ENCODE measurements at regions not wholly inside any gene's neighbourhood (a gene's known extent, or its start where the extent isn't known, plus 50 kb on each side); places are given as distances from the start of the nearest gene placed in this dataset.
"Not testable (repeated sequence)": the region's sequence is repeated elsewhere in the genome, so short reads cannot be mapped to it uniquely, and the experiment has no call there.

GRCh38 chr4:79697444-79697843 lies 289.4 kb upstream of the GK2 start:
- no peak for DNase-seq (ENCODE audit: low read depth)
- no peak overlapping the region for H3K4me3 ChIP-seq (ENCODE audit: low read depth, low read length)
- TF ChIP-seq CTCF (IDR thresholded peaks at IDR 0.05; ENCODE audit: low read depth, low read length, missing control alignments): no peak

GRCh38 chr4:79696534-79696933 lies 288.5 kb upstream of the GK2 start:
- not testable (repeated sequence) for DNase-seq (ENCODE audit: low read depth); H3K4me3 ChIP-seq (ENCODE audit: low read depth, low read length)

- H3K4me3 ChIP-seq (ENCODE audit: low read depth, low read length): no peak overlapping the region
- DNase-seq (ENCODE audit: low read depth): no peak
- TF ChIP-seq CTCF (IDR thresholded peaks at IDR 0.05; ENCODE audit: low read depth, low read length, missing control alignments): no peak
Measured at GRCh38 chr4:79695848-79696247, 287.8 kb upstream of the GK2 start.

GRCh38 chr4:79689740-79690139 lies 281.7 kb upstream of the GK2 start:
- no peak overlapping the region for H3K4me3 ChIP-seq (ENCODE audit: low read depth, low read length)
- no peak for DNase-seq (ENCODE audit: low read depth)

GRCh38 chr4:79688691-79689090 lies 280.7 kb upstream of the GK2 start:
- no peak for TF ChIP-seq CTCF (IDR thresholded peaks at IDR 0.05; ENCODE audit: low read depth, low read length, missing control alignments)
- H3K4me3 ChIP-seq (ENCODE audit: low read depth, low read length): no peak overlapping the region
- no peak for DNase-seq (ENCODE audit: low read depth)

More at GRCh38 chr4:79689740-79690139, 281.7 kb upstream of the GK2 start:
- no peak for TF ChIP-seq CTCF (IDR thresholded peaks at IDR 0.05; ENCODE audit: low read depth, low read length, missing control alignments)

GRCh38 chr4:79687006-79687405 lies 279.0 kb upstream of the GK2 start:
- no peak for DNase-seq (ENCODE audit: low read depth)
- no peak for TF ChIP-seq CTCF (IDR thresholded peaks at IDR 0.05; ENCODE audit: low read depth, low read length, missing control alignments)
- H3K4me3 ChIP-seq (ENCODE audit: low read depth, low read length): no peak overlapping the region

GRCh38 chr4:79685542-79685941 lies 277.5 kb upstream of the GK2 start:
- DNase-seq (ENCODE audit: low read depth): no peak
- TF ChIP-seq CTCF (IDR thresholded peaks at IDR 0.05; ENCODE audit: low read depth, low read length, missing control alignments): no peak
- no peak overlapping the region for H3K4me3 ChIP-seq (ENCODE audit: low read depth, low read length)

- TF ChIP-seq CTCF (IDR thresholded peaks at IDR 0.05; ENCODE audit: low read depth, low read length, missing control alignments): no peak
- no peak overlapping the region for H3K4me3 ChIP-seq (ENCODE audit: low read depth, low read length)
- DNase-seq (ENCODE audit: low read depth): no peak
Measured at GRCh38 chr4:79684516-79684915, 276.5 kb upstream of the GK2 start.

All from GM12864 (cell line).